ENCODE measurements at regions not wholly inside any gene's neighbourhood (a gene's known extent, or its start where the extent isn't known, plus 50 kb on each side); places are given as distances from the start of the nearest gene placed in this dataset.

GRCh38 chr2:104046466-104046865, 807.4 kb upstream of the POU3F3 start:
- H3K36me3 ChIP-seq (ENCODE audit: control insufficient read depth, insufficient read depth, low read length) = no peaks in the 10 kb centered on the region
- no peaks in the 10 kb centered on the region for H3K79me2 ChIP-seq
- no peaks in the 10 kb centered on the region for H3K4me1 ChIP-seq
- H3K4me2 ChIP-seq (ENCODE audit: low read length) = no peak overlapping the region
- no peak overlapping the region for H3K9ac ChIP-seq
- H2AFZ ChIP-seq = no peak overlapping the region
- H3K9me3 ChIP-seq (ENCODE audit: control insufficient read depth, low read length) = no peaks in the 10 kb centered on the region
- TF ChIP-seq, protein P1, sequence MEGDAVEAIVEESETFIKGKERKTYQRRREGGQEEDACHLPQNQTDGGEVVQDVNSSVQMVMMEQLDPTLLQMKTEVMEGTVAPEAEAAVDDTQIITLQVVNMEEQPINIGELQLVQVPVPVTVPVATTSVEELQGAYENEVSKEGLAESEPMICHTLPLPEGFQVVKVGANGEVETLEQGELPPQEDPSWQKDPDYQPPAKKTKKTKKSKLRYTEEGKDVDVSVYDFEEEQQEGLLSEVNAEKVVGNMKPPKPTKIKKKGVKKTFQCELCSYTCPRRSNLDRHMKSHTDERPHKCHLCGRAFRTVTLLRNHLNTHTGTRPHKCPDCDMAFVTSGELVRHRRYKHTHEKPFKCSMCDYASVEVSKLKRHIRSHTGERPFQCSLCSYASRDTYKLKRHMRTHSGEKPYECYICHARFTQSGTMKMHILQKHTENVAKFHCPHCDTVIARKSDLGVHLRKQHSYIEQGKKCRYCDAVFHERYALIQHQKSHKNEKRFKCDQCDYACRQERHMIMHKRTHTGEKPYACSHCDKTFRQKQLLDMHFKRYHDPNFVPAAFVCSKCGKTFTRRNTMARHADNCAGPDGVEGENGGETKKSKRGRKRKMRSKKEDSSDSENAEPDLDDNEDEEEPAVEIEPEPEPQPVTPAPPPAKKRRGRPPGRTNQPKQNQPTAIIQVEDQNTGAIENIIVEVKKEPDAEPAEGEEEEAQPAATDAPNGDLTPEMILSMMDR (IDR thresholded peaks at IDR 0.05) = no peak
- no peaks in the 10 kb centered on the region for H3K27me3 ChIP-seq (ENCODE audit: control insufficient read depth, insufficient read depth, low read length)
- no peak overlapping the region for H3K27ac ChIP-seq
- no peak overlapping the region for H3K4me3 ChIP-seq (ENCODE audit: low read depth, low read length)

GRCh38 chr2:104047516-104047915, 806.4 kb upstream of the POU3F3 start:
- H3K4me2 ChIP-seq (ENCODE audit: low read length) = no peak overlapping the region
- no peaks in the 10 kb centered on the region for H3K79me2 ChIP-seq
- H3K4me3 ChIP-seq (ENCODE audit: low read depth, low read length) = no peak overlapping the region
- no peak overlapping the region for H3K9ac ChIP-seq
- no peaks in the 10 kb centered on the region for H3K36me3 ChIP-seq (ENCODE audit: control insufficient read depth, insufficient read depth, low read length)
- H3K27ac ChIP-seq = no peak overlapping the region
- no peaks in the 10 kb centered on the region for H3K4me1 ChIP-seq
- no peaks in the 10 kb centered on the region for H3K9me3 ChIP-seq (ENCODE audit: control insufficient read depth, low read length)
- no peaks in the 10 kb centered on the region for H3K27me3 ChIP-seq (ENCODE audit: control insufficient read depth, insufficient read depth, low read length)
- TF ChIP-seq, protein P1 (IDR thresholded peaks at IDR 0.05) = no peak
- no peak overlapping the region for H2AFZ ChIP-seq

DNA sequence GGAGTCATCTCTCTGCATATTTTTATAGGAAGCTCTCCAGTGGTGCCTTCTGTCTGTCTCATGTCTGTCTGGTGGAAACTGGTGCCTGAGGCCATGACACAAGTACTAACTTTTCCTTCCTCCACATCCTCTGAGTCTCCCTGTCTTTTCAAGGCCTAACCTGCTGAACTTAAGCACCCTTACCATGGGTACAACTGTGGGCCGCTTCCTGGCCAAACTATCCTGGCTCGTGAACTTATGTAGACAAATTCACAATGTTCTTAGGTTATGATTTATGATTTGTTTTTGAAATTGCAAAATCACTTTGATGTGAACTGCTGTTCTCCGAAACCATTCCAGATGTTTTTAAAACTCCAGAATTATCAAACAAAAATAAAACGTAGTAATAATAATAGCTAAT, 804.5 kb upstream of the POU3F3 start:
- no peaks in the 10 kb centered on the region for H3K79me2 ChIP-seq
- no peaks in the 10 kb centered on the region for H3K9me3 ChIP-seq (ENCODE audit: control insufficient read depth, low read length)
- TF ChIP-seq, protein P1 (IDR thresholded peaks at IDR 0.05) = no peak
- H3K36me3 ChIP-seq (ENCODE audit: control insufficient read depth, insufficient read depth, low read length) = no peaks in the 10 kb centered on the region
- H3K27me3 ChIP-seq (ENCODE audit: control insufficient read depth, insufficient read depth, low read length) = no peaks in the 10 kb centered on the region
- no peak overlapping the region for H3K27ac ChIP-seq
- H3K4me2 ChIP-seq (ENCODE audit: low read length) = no peak overlapping the region
- no peak overlapping the region for H2AFZ ChIP-seq
- no peak overlapping the region for H3K4me3 ChIP-seq (ENCODE audit: low read depth, low read length)
- no peaks in the 10 kb centered on the region for H3K4me1 ChIP-seq
- no peak overlapping the region for H3K9ac ChIP-seq

DNA sequence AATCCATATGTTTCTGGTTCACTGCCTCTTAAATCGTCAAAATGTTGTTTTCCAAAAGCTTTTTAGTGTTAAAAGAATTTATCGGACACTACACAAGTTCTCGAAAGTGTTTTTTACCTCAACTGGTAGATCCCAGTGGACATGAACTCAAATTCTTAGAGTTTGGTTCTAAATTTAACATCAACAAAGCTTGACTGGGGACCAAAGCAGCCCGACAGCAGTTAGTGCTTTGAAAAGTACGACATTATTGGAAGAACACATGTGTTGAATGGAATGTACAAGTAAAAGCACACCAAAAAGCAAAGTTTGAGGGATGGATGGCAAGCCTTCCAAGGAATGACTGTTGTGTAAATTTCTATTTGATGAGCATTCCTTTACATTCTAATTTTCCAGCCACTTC, 803.9 kb upstream of the POU3F3 start:
- Histone ChIP-seq H3K79me2 (no peaks in the 10 kb centered on the region), H3K4me3 (ENCODE audit: low read depth, low read length) (no peak overlapping the region), H2AFZ (no peak overlapping the region), H3K9ac (no peak overlapping the region), H3K27ac (no peak overlapping the region), H3K36me3 (ENCODE audit: control insufficient read depth, insufficient read depth, low read length) (no peaks in the 10 kb centered on the region), H3K4me1 (no peaks in the 10 kb centered on the region), H3K4me2 (ENCODE audit: low read length) (no peak overlapping the region), H3K9me3 (ENCODE audit: control insufficient read depth, low read length) (no peaks in the 10 kb centered on the region), H3K27me3 (ENCODE audit: control insufficient read depth, insufficient read depth, low read length) (no peaks in the 10 kb centered on the region)
- TF ChIP-seq, protein P1 (IDR thresholded peaks at IDR 0.05) = no peak

- H3K4me1 ChIP-seq = no peaks in the 10 kb centered on the region
- no peaks in the 10 kb centered on the region for H3K27me3 ChIP-seq (ENCODE audit: control insufficient read depth, insufficient read depth, low read length)
- no peak overlapping the region for H3K9ac ChIP-seq
- no peak overlapping the region for H3K4me2 ChIP-seq (ENCODE audit: low read length)
- H3K36me3 ChIP-seq (ENCODE audit: control insufficient read depth, insufficient read depth, low read length) = no peaks in the 10 kb centered on the region
- TF ChIP-seq, protein P1 (IDR thresholded peaks at IDR 0.05) = no peak
- H3K79me2 ChIP-seq = no peaks in the 10 kb centered on the region
- H3K27ac ChIP-seq = no peak overlapping the region
- H2AFZ ChIP-seq = no peak overlapping the region
- no peak overlapping the region for H3K4me3 ChIP-seq (ENCODE audit: low read depth, low read length)
- H3K9me3 ChIP-seq (ENCODE audit: control insufficient read depth, low read length) = no peaks in the 10 kb centered on the region
Observed at GRCh38 chr2:104050656-104051242, 803.2 kb upstream of the POU3F3 start.
